HG02610 (cell line): ENCODE measurements at regions not wholly inside any gene's neighbourhood (a gene's known extent, or its start where the extent isn't known, plus 50 kb on each side); places are given as distances from the start of the nearest gene placed in this dataset.

ENCODE experiments used
- ATAC-seq: cut with Tn5 transposase; IDR thresholded peaks from one replicate; pipeline ENCODE4 v1.9.1; 2021; ENCODE audit warnings: mild to moderate bottlenecking, moderate library complexity; ENCODE audit not compliant: unreplicated experiment

DNA sequence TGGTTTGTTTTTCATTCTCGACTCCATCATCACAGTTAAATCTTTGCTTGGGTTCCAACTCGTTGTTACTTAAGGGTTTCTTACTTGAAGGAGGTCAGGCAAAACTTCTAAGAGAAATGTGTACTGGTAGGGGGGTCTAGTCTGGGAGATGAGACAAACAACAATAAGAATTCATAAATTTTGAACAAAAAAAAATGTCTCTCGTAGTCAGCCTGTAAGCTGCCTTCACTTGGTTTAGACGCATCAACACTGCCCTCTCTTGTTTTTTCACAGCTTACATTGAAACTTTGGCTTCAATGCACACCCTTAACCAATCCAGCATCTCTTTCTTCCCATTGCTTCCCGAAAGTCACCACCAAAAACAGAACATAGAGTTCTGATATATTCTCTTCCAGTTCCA, 576.4 kb upstream of the PIK3C3 start:
- no peak for ATAC-seq

DNA sequence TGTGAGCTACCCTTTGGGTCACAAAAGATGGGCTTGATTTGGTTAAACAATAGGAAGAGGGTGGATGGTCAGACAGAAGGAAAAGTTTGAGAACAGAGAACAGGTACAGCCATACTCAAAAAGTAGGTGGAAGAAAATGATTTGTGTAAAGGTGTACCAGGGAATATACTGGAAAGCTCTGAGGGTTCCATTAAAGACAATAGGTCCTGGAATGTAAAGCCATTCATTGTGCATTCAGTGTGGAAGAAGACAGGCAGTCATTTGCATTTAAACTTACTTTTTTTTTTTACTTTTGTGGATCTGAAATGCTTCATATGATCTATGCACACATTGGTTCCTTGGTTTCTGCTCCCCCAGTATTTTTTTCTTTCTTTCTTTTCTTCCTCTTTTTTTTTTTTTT, 581.4 kb upstream of the PIK3C3 start:
- no peak for ATAC-seq

DNA sequence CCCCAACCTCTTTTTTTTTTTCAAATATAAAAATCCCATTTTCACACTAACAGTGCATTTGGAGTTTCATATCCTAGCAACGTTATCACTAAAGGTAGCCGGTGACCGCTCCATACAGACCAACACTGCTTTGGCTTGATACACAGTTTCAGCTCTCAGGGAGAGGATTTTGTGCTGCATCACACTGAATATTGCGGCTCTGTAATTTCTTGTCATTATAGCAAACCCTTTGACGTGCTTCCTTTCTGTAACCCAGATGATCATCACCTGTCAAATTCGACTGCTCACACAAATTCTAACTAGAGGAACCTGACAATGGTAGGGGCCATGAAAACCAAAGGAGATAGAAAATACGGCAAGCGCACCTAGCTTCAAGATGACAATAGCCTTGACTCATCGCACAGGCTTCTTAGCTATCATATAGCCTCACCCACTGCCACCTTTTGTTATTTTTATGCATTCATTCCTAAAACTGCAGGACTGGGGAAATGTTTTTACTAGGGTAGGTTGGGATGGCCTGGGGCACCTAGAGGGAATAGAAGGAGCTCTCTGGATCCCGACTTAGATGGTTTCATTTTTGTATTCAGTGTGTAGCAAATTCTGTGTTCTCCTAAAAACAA, 582.9 kb upstream of the PIK3C3 start:
- no peak for ATAC-seq

DNA sequence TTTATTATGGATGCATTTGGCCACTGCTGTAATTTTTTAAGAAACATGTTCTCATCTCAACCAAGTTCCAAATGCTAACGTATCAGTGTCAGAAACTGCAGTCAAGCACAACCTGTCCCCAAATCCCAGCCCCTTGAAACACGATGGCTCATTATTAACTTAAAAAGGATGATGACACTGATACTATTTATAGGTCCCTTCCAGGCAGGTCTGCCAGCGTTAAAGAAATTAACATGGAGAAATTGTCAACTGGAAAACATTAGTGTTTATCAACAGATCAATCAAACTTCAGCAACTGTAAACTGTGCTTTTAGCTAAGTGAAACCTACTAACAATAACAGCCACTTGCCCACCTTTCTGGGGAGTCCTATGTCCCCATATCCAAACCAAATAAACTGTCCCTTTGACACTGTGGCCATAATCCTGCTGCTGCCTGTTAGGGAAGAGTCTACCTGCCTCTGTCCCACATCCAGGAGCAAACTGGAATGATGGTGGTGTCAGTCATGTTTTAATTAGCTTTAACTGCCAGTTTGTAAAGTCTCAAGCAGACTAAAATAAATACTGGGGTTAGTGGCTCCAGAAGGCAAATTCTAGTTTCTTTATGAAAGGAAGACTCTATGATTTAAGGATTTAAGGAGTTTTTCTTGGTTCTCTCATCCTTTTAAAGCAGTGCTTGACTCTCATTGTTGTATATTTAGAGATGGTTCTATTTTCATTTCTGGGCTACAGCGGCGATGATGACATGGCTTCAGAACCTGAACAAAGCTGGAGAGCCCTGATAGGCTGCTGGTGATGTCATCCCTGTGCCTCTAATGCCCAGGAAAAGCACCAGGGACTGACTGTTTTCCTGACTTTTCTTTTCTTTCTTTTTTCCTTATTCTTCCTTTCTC, 583.6 kb upstream of the PIK3C3 start:
- no peak for ATAC-seq

DNA sequence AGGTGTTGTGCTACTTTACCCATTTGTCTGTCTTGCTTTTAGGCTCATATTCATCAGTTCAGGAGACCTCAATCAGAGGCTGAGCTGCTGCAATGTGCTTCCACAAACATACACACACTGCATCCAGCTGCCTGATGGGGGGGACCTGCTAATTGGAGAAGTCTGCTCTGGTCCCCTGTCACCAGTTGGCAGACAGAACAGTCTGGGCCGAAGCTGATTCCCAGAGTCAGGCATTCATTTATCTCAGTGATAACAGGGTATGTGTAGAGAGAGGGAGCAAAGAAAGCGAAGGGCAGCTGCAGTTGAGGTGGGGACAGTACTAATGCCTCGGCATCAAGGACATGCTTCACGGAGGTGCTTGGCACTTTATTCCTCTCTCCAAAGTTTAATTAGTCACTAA, 584.3 kb upstream of the PIK3C3 start:
- no peak for ATAC-seq

DNA sequence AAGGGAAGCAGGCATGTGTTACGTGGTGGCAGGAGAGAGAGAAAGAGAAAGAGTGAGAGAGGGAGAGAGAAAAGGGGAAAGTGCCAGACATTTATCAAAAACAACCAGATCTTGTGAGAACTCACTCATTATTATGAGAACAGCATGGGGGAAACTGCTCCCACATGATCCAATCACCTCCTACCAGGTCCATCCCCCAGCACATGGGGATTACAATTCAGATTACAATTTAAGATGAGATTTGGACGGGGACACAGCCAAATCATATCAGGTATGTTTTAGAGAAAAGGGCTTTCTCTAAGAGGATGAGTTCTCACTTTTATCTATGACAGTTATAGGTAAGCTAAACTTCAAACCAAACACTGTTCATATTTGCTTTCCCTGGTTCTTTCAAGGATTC, 597.3 kb upstream of the PIK3C3 start:
- ATAC-seq: no peak

DNA sequence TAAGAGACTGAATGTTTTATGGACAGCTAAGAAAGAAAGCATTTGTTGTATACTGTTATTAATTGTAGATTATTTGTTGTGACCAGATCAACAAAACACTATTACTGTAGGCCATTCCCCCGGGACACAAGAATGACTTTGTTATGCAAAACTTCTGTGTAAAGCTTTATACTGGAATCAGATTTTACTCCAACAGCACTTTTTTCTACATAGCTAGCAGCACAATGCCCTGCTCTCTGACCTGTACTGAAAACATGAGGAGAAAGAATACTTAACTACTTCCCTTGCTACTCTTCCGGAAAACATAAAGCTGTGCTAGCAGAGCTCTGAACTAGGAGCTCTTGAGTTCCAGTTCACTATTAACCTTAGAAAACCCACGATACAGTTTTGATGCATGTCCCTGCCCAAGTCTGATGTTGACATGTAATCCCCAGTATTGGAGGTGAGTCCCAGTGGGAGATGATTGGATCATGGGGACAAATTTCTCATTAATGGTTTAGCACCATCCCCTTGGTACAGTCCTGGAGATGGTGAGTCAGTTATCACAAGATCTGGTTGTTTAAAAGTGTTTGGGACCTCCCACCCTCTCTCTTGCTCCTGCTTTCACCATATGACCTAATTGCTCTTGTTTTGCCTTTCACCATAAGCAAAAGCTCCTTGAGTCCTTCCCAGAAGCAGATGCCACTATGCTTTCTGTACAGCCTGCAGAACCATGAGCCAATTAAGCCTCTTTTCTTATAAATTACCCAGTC, 601.1 kb upstream of the PIK3C3 start:
- ATAC-seq: no peak

DNA sequence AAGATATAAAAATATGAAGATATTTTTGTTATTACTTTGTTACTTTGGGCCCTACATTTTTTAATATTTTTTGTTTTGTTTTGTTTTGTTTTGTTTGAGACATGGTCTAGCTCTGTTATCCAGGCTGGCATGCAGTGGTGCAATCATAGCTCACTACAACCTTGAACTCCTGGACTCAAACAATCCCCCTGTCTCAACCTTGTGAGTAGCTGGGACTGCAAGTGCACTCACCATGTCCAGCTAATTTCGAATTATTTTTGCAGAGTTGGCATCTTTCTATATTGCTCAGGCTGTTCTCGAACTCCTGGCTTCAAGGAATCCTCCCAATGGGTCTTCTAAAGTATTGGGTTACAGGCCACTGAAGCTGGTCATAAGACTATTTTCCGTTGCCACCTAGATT, 603.6 kb upstream of the PIK3C3 start:
- ATAC-seq: no peak

DNA sequence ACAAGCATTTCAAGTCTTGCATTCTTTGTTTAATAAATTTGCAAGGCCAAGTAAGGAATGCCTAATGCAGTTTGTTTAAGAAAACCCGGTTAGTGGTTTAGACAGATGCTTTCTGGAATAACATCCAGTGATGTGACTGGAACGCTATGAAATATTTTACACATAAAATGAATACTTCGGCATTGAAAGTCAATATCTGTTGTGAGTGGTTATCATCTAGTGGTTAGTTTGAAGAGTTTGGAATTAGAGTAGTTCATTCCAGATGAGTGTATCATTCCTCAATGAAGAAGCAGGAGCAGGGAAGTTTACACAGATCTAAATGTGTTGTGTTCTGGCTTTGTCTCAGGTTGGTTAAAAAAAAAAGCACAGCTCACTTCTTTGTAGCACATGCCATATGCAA, 608.0 kb upstream of the PIK3C3 start:
- ATAC-seq: no peak

DNA sequence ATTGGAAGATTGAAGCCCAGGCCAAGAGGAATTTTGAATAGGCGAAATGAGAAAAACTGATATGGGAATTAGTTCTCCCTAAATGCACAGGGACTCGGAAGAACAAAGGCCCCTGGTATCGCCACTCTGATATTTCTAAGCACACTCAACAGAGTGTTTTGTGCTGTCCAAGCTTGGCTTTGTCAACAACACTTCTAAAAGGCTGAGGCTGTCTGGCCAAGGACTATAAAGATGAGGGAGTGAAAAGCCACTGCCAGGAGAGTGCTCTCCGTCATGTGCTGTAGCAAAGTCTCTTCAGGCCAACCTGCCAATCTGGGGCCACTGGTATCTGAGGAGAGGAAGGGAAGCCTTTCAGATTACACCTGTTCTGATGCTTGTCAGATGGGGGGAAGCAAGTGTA, 611.2 kb upstream of the PIK3C3 start:
- ATAC-seq: no peak

DNA sequence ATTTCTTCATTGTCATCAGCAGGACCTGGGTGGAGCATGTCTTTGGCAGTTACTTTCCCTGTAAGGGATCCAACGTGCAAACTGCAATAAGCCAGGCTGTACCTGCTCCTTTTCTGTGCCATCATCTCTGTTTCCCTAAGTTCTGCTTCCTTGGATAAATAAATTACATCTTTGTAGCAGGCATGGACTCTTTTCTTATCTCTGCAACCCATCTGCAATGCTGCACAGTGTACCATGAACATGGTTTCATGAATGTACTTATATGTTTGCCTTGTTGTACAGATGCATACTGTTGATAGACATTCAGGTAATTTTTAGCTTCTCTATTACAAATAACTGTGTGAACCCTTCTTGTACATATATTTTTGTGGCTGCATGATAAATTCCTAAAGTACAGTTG, 616.7 kb upstream of the PIK3C3 start:
- ATAC-seq: no peak

DNA sequence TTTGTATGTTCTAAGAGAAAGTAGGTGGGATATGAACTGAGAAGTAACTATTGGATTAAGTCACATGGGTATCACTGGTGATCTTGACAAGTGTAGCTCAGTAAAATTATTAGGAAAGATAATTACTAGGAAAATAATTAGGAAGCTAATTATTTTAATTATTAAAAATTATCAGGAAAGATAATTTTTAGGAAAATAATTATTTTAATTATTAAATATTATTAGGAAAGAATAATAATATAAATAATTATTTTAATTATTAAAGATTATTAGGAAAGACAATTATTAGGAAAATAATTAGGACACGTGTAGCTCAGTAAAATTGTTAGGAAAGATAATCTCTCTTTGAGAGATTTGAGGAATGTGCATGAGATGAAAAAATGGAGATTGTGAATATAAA, 623.4 kb upstream of the PIK3C3 start:
- ATAC-seq: no peak

DNA sequence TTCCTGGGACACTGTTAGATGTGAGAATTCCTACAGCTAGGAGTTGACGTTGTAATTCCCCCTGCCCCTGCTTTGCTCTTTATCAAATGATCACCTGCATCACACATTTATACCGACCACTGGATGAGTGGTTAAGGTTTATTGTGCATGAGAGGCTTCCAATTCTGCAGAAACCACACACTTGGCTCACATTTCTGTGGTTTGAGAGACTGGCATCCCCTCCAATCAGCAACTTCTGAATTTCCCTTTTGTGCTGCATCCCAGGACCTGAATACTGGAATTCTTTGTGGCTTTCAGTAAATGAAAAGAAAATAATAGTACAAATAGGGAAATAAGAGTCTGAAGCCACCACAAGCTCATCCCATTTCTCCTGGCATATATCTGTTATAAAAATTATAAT, 628.7 kb upstream of the PIK3C3 start:
- no peak for ATAC-seq

DNA sequence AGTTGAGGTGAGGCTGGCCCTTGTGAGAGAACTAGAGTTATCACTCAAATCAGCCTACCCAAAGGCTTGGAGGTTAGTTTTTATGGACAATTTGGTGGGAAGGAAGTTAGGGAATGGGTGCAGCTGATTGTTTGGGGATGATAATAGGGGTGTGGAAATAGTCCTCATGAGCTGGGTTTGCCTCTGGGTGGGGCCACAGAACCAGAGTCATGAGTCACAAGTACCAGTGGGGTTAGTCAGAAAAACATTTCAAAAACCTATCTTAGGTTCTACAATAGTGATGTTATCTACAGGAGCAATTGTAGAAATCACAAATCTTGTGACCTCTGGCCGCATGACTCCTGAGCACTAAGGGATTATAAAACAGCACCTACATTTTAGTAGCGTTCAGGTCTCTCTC, 630.1 kb upstream of the PIK3C3 start:
- ATAC-seq: no peak

DNA sequence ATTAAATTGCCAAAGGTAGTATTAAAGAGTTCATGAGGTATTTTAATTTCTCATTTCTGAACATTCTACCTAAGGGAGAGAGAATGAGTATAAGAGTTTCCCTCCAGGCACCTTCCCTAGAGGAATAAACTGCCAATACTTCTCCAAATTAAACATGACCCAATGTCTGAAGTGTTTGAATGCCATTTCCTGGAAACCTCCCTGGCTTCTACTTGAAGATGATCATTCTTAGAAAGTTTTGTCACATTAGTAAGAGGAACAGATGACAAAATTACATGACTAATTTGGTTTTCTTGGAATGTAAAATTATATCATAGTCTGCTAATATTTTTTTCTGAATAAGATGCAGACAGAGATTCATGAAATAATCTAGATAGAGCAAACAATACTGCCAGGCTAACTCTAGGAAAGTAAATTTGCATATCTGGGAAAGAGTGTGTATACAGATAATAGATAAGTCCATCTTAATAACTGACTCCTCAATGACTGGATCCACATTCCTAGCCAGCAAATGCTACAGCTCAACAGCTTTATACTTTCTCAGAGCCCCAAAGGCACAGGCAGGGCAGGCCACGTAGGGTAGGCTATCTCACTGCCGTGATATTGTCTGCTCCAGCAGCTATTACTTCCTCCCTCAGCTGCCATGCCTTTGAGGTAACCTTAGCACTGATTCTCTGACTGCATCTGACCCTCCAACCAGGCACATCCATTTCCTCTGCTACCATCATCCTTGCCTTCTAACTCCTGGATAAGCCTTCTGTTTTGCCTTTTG, 630.8 kb upstream of the PIK3C3 start:
- no peak for ATAC-seq

DNA sequence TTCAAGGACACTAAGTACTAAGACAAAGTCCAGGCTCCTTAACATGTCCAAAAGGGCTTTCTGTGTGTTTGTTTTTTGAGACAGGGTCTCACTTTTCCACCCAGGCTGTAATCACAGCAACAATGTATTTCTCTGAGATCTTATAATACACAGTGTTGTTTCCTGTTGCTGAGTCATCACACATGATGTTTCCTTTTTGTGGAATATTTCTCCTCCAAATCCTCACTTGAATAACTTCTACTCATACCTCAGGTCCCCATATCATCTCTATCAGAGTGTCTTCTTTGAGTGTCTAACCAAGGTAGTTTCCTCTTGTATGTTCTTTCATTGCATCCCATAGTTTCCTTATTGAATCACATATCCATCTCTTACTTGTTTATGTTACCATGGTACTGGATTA, 632.0 kb upstream of the PIK3C3 start:
- ATAC-seq: no peak

DNA sequence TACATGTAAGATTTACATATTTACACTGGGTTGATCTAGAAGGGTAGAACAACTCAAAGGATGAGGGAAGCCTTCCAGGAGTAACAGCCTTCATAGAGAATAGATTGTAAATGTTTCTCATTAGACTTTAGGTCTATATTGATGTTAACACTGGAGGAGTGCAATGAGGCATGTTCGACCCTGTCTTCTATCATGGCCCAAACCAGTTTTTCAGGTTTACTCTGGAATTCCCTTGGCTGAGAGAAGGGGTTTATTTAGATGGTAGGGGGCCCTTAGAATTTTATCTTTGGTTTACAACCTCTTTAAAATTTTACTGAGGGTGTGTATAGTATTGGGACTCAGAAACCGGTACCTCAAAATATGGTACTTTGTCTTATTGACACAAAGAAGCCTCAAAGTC, 634.9 kb upstream of the PIK3C3 start:
- no peak for ATAC-seq

DNA sequence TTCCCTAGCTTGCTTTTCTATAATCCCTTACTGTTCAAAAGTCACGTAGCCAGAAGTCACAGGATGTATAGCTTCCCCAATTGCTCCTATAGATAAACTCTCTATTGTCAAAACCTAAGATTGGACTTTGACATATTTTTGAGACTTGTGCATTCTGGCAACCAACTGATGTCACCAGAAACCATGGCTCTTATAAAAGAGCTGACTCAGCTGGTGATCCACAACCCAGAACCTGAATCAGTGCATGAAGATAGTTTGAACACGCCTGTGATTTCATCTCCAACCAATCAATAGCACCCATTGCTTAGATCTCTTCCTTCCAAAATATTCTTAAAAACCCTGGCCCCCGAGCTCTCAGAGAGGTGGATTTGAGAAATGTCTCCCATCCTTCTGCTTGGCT, 639.9 kb upstream of the PIK3C3 start:
- ATAC-seq: no peak

DNA sequence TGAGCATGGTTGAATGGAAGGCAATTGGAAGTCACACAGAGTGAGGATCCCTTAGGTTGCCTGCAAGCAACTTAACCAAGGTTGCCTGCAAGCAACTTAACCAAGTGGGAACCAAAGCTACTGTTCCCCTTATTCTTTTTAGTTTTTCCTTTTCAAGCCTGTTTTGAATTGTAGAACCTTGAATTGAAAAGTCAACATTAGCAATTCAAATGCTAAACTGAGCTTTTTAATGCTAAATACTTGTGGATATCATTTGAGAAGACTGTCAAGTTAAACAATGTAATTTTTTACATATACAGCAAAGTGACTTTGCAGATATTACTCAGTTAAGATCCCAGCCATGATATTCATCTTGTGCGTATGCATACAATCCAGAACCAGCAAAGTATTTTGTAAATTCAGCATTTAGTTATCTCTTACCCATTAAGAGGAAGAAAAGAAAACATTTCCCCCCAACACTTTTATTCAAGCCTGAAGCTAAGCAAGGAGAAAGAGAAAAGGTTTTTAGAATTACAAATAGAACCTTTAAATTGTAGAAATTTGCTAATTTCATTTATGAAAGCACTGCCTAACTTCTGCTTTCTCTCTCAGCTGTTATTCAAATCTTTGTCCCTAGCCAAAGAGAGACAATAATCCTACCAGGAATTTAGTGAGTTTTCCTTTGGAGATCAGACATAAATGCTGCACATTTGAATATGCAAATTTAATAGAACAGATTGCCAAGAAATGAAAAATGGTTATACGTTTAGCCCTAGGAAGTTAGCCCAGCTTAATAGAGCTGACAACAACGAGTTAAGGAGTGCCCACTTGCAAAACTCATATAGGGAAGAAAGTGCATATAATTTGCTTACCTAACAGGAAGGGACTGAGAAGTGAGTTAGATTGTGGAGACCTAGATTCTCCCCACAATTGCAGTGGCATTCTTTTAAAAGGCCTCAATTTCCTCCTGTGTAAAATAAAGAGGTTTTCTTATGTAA, 643.2 kb upstream of the PIK3C3 start:
- no peak for ATAC-seq

DNA sequence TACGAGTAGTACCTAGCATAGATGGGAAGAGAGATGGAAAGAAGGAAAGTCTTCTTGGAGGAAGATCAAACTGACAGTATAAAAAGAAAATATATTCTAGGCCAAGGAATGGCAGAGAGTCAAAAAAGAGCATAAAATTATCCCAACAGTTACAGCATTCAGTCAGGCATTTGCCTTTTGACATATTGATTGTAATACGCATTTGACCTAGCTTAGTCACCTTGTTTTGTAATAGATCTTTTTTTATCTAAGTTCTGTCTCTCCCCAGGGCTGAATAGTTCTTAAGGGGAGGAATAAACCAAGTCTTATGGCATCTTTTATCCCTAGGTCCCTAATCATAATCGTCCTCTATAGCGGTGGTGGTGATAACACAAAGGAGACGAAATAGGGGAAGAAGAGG, 657.3 kb upstream of the PIK3C3 start:
- ATAC-seq: no peak
